ENCODE measurements at regions not wholly inside any gene's neighbourhood (a gene's known extent, or its start where the extent isn't known, plus 50 kb on each side); places are given as distances from the start of the nearest gene placed in this dataset.
A peak's percentile ranks its signal among the peaks of the same experiment; 100 is the strongest.
"Not testable (repeated sequence)": the region's sequence is repeated elsewhere in the genome, so short reads cannot be mapped to it uniquely, and the experiment has no call there.

GRCh38 chr6:14781772-14782525 lies 463.9 kb upstream of the JARID2 start:
- no peak for DNase-seq

- not testable (repeated sequence) for DNase-seq
Observed at GRCh38 chr6:14782921-14783464, 462.9 kb upstream of the JARID2 start.

DNA sequence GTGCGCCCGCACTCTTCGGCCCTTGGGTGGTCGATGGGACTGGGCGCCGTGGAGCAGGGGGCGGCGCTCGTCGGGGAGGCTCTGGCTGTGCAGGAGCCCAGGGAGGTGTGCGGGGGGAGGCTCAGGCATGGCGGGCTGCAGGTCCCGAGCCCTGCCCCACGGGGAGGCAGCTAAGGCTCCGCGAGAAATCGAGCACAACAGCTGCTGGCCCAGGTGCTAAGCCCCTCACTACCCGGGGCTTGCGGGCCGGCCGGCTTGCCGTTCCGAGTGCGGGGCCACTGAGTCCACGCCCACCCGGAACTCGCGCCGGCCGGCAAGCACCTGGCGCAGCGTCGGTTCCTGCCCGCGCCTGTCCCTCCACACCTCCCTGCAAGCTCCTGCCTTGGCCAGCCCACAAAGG lies 462.3 kb upstream of the JARID2 start:
- no peak for DNase-seq

DNA sequence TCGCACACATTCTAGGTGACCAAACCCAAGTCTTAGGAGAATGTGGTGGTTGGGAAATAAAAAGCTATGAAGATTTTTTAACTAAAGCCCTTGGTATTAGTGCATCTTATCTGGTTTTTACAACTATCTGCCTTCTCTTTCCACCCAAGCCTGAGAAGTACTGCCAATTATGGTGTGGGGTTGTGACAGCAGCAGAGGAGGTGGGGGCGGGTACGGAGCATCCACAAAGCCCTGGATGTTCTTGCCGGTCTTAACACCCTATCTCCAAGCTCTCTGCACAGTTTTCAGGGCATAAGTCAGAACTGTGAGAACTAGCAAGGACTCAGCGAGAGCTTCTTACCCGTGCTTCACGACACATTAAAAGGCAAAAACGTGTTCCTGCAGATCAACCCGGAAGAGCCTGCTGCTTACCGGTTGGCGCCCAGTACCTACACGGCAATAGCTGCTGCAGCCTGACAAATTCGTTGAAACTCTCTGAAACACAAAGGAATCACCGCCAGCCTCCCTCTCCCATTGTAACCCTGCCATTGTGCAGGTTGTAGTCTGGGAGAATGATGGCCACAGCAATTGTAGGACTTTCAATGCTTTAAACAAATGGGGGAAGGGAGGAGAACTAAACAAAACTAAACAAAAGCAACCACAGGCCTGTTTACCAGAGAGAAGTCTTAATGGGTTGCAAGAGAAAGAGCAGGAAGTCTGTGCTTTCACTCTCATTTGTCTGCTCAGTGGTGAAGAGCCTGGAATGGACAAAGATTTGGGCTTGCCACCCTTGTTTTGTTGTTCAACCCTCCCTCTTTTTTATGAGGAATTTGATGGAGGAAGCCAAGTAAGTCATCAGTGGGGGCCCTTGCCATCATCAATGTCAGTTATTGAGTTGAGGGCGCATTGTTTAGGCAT lies 461.0 kb upstream of the JARID2 start:
- peak; percentile 55 for DNase-seq

DNA sequence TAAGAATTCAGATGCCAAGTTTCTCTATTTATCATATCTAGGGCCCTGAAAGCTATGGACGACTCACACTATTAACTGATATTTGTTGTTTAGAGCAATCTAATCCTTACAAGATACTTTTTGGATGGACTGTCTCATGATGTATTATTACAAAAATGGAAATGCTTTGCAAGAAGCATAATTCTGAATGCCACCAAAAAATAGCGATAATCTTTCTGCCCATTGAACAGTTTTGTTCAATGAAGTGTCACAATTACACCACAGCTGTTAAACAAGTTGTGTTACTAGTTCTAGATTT lies 460.4 kb upstream of the JARID2 start:
- no peak for DNase-seq

- DNase-seq, result no peak
Observed at GRCh38 chr6:14786008-14786407, 459.9 kb upstream of the JARID2 start.

- DNase-seq, result no peak
Observed at GRCh38 chr6:14786455-14786854, 459.4 kb upstream of the JARID2 start.

DNA sequence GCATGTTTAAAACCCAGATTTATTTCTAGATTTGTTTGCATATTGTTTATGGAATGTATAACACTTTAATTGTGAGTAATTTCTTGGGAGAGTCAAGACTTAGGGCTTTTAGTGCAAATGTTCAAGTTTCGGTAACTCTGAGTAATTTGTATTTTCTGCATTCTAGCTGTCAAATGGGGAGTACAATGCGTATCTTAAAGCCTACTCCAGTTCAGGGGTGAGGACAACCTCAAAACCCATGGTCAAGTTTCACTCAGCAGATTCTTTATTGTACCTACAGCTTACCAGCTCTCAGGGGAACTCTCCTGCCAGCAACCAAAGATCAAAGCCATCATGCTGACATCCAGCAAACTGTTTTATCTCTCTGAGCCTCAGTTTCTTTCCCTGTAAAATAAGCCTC lies 458.6 kb upstream of the JARID2 start:
- DNase-seq, result no peak

GRCh38 chr6:14787677-14788076 lies 458.2 kb upstream of the JARID2 start:
- no peak for DNase-seq

GRCh38 chr6:14789996-14790395 lies 455.9 kb upstream of the JARID2 start:
- DNase-seq, result no peak

- no peak for DNase-seq
Observed at GRCh38 chr6:14790976-14791375, 454.9 kb upstream of the JARID2 start.

GRCh38 chr6:14791526-14791925 lies 454.3 kb upstream of the JARID2 start:
- DNase-seq, result no peak

- no peak for DNase-seq
Observed at GRCh38 chr6:14792118-14792955, 453.5 kb upstream of the JARID2 start.

GRCh38 chr6:14795451-14795850 lies 450.4 kb upstream of the JARID2 start:
- no peak for DNase-seq

DNA sequence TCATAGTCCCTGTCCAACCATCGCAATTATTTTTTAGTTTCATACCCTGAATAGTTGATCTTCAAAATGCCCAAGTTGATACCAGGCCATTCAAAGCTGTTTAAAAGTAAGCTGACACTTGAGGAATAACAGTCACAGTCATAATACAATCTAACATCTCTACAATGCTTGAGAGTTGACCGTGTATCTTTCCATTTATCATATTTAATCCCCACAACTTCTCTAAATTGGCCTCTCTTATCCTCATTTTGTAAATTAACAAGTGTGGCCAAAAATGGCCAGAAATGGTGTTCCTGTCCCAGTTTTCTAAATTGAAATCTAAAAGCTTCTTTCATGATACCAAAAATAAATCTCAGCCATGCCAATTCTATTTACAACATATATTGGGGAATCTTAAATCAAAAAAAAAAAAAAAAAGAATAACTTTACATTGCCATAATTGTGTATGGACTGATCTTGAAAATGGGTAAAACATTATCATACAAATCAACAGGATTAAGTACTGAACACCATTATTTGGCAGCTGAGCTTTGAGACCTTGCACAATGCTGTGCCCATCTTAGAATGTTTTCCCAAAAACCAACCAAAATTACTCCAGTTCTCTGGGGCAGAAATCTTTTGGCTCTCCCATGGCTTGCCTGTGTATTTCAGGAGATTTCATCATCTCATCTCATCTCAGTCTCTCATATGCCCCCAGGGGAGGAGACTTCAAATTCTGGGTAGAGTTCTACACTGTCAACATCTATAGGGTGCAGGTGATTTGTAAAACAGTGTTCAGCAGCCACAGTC lies 448.7 kb upstream of the JARID2 start:
- no peak for DNase-seq

- no peak for DNase-seq
Observed at GRCh38 chr6:14797875-14798593, 447.8 kb upstream of the JARID2 start.

DNA sequence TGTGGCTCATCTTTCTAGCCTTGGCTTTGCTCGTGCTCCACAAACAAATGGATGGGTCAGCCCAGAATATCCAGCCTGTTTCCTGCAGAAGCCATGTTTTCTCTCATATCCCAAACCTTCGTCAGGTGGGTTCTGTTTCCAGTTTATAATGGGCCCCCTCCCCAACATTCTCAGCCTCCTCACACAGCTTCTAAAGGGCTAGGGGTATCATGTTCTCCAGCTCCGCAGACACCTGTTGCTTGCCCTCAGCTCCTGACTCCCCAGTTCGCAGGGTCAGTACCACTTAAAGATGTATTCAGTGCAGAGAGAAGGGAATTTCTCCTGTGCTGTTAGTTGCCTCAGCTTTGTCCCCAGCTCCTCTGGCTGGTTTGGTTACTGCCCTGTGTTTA lies 447.3 kb upstream of the JARID2 start:
- no peak for DNase-seq

DNA sequence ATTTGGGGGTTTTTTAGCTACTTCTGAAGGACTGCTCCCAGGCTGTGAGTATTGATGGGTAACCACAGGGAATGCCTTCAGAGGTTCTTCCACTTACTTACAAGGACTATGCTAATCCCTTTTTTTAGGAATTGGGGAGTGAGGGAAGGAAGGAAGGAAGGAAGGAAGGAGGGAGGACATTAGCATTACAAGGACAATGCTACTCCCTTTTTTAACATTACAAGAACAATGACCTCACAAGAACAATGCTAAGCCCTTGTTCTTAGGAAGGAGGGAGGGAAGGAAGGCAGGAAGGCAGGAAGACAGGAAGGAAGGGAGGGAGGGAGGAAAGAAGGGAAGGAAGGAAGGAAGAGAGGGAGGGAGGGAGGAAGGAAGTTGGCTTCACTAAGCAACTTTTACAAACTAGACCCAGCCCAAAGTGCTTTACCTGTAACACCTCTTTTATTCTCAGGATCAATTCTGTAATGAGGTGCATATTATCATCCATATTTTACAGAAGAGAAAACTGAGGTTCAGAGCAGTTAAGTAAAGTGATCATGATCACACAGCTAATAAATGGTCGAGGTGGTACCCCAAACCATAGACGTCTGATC lies 446.8 kb upstream of the JARID2 start:
- no peak for DNase-seq

DNA sequence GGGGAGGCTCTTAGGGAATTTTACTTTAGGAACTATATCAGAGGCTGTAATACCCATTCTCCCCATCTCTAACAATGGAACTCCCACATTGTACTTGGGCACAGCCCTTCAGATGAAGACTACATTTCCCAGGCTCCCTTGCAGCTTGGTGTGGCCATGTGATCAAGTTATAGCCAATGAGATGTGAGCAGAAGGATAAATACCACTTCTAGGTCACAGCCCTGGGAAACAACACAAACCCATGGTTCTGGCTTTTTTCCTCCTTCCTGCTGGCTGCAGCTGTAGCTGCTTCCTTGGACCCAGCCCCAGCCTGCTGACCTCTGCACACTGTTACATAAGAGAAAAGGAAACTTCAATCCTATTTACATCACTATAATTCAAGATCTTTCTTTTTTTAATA lies 445.9 kb upstream of the JARID2 start:
- DNase-seq, result peak; percentile 34

GRCh38 chr6:14802514-14803160 lies 443.2 kb upstream of the JARID2 start:
- DNase-seq, result no peak
